ENCODE measurements at regions not wholly inside any gene's neighbourhood (a gene's known extent, or its start where the extent isn't known, plus 50 kb on each side); places are given as distances from the start of the nearest gene placed in this dataset.

GRCh38 chr7:47026780-47027361, 555.0 kb downstream of the TNS3 start (continued):
- no peak for TF ChIP-seq ZNF462 (CRISPR knock-in tag; IDR thresholded peaks at IDR 0.05)
- TF ChIP-seq CREB1 (CRISPR knock-in tag; IDR thresholded peaks at IDR 0.05; ENCODE audit: low read depth): no peak
- TF ChIP-seq ZNF331 (CRISPR knock-in tag; IDR thresholded peaks at IDR 0.05; ENCODE audit: low read depth): no peak

- no peaks in the 10 kb centered on the region for H3K36me3 Mint-ChIP-seq (ENCODE audit: low read depth)
- H3K4me1 ChIP-seq (ENCODE audit: insufficient read depth): no peaks in the 10 kb centered on the region
- DNase-seq (ENCODE audit: low spot score): no peak
- no peak overlapping the region for H3K4me2 ChIP-seq
- no peaks in the 10 kb centered on the region for H4K20me1 ChIP-seq (replicated peaks; ENCODE audit: insufficient read depth)
- no peaks in the 10 kb centered on the region for H3K4me1 Mint-ChIP-seq
- no peak overlapping the region for H3K27ac Mint-ChIP-seq
- H3K27ac ChIP-seq (ENCODE audit: low read depth): no peak overlapping the region
- no peaks in the 10 kb centered on the region for H3F3A ChIP-seq (replicated peaks; ENCODE audit: low read depth)
- no peak for ATAC-seq
- H3K27me3 Mint-ChIP-seq (ENCODE audit: insufficient read depth, low read depth, poor library complexity): no peaks in the 10 kb centered on the region
- no peak overlapping the region for H3K4me3 Mint-ChIP-seq
- no peaks in the 10 kb centered on the region for H3K36me3 ChIP-seq (ENCODE audit: insufficient read depth)
- no peaks in the 10 kb centered on the region for H3K27me3 ChIP-seq (ENCODE audit: insufficient read depth)
- H3K9me3 Mint-ChIP-seq: no peaks in the 10 kb centered on the region; the same call in 2 of the 3 replicates
- H3K4me3 ChIP-seq: no peak overlapping the region
- H3K9me2 ChIP-seq (ENCODE audit: insufficient read depth): peaks cover 17% of the 10 kb centered on the region; the same call in 1 of the 2 replicates
- no peak overlapping the region for H2AFZ ChIP-seq
- H3K79me2 ChIP-seq (replicated peaks; ENCODE audit: insufficient read depth): no peaks in the 10 kb centered on the region
- TF ChIP-seq EZH2phosphoT487 (IDR thresholded peaks at IDR 0.05; ENCODE audit: unreplicated experiment) (no peak), ZNF114 (CRISPR knock-in tag; IDR thresholded peaks at IDR 0.05) (no peak), EZH2 (IDR thresholded peaks at IDR 0.05; ENCODE audit: low read depth, unreplicated experiment) (no peak), JUNB (IDR thresholded peaks at IDR 0.05; ENCODE audit: unreplicated experiment) (no peak), POLR2AphosphoS5 (IDR thresholded peaks at IDR 0.05; ENCODE audit: low read depth) (no peak), CREB1 (CRISPR knock-in tag; IDR thresholded peaks at IDR 0.05; ENCODE audit: low read depth) (no peak), STAT1 (IDR thresholded peaks at IDR 0.05; ENCODE audit: unreplicated experiment) (no peak), ZNF331 (CRISPR knock-in tag; IDR thresholded peaks at IDR 0.05; ENCODE audit: low read depth) (no peak), CTCF (conservative IDR thresholded peaks at IDR 0.05; ENCODE audit: low read depth in 2 of 2) (no peak), NANOG (IDR thresholded peaks at IDR 0.05; ENCODE audit: borderline replicate concordance) (no peak), ETS1 (IDR thresholded peaks at IDR 0.05) (no peak), REST (IDR thresholded peaks at IDR 0.05; ENCODE audit: unreplicated experiment) (no peak)
Measured at GRCh38 chr7:47024991-47025390, 556.9 kb downstream of the TNS3 start.
